ENCODE measurements at regions not wholly inside any gene's neighbourhood (a gene's known extent, or its start where the extent isn't known, plus 50 kb on each side); places are given as distances from the start of the nearest gene placed in this dataset.

- Histone ChIP-seq H2AFZ (ENCODE audit: insufficient read depth, low read depth, low read length, poor library complexity, severe bottlenecking) (no peak overlapping the region), H3K4me3 (ENCODE audit: control extremely low read depth in 1 of 5, extremely low read depth in 1 of 5, insufficient read depth in 1 of 5, low read depth in 2 of 5, low read length in 4 of 5) (no peak overlapping the region), H3K4me1 (ENCODE audit: control insufficient read depth in 2 of 2, insufficient read depth in 2 of 2, low read length in 2 of 2) (no peaks in the 10 kb centered on the region), H3K36me3 (replicated peaks in 1 of 2; ENCODE audit: control extremely low read depth in 1 of 2, control insufficient read depth in 1 of 2, extremely low read depth in 1 of 2, insufficient read depth in 2 of 2, low read length in 1 of 2) (no peaks in the 10 kb centered on the region), H3K4me2 (replicated peaks; ENCODE audit: low read depth, low read length, poor library complexity, severe bottlenecking) (no peak overlapping the region), H4K20me1 (ENCODE audit: control insufficient read depth, insufficient read depth, low read length, poor library complexity, severe bottlenecking) (no peaks in the 10 kb centered on the region), H3K9ac (ENCODE audit: low read length) (no peak overlapping the region), H3K27ac (ENCODE audit: low read length in 2 of 2) (no peak overlapping the region), H3K79me2 (ENCODE audit: control insufficient read depth, insufficient read depth, low read length) (no peaks in the 10 kb centered on the region), H3K9me3 (ENCODE audit: control extremely low read depth in 1 of 3, control insufficient read depth in 2 of 3, insufficient read depth in 1 of 3, low read length in 2 of 3) (no peaks in the 10 kb centered on the region), H3K27me3 (replicated peaks in 1 of 4; ENCODE audit: control extremely low read depth in 1 of 4, control insufficient read depth in 3 of 4, insufficient read depth in 4 of 4, low read length in 3 of 4) (no peaks in the 10 kb centered on the region)
- no peak for ATAC-seq (ENCODE audit: low read depth)
- Mint-ChIP-seq H3K27ac (no peak overlapping the region), H3K27me3 (no peaks in the 10 kb centered on the region), H3K4me1 (no peaks in the 10 kb centered on the region), H3K4me3 (no peak overlapping the region), H3K9me3 (ENCODE audit: insufficient read depth) (no peaks in the 10 kb centered on the region)
- no CpG with 5 or more reads among the region's 2 CpGs for WGBS (ENCODE audit: insufficient coverage)
- no peak for DNase-seq
- TF ChIP-seq EZH2 (IDR thresholded peaks at IDR 0.05; ENCODE audit: borderline replicate concordance, insufficient read depth, low read depth, low read length, poor library complexity, severe bottlenecking), result no peak
- TF ChIP-seq, protein P1, sequence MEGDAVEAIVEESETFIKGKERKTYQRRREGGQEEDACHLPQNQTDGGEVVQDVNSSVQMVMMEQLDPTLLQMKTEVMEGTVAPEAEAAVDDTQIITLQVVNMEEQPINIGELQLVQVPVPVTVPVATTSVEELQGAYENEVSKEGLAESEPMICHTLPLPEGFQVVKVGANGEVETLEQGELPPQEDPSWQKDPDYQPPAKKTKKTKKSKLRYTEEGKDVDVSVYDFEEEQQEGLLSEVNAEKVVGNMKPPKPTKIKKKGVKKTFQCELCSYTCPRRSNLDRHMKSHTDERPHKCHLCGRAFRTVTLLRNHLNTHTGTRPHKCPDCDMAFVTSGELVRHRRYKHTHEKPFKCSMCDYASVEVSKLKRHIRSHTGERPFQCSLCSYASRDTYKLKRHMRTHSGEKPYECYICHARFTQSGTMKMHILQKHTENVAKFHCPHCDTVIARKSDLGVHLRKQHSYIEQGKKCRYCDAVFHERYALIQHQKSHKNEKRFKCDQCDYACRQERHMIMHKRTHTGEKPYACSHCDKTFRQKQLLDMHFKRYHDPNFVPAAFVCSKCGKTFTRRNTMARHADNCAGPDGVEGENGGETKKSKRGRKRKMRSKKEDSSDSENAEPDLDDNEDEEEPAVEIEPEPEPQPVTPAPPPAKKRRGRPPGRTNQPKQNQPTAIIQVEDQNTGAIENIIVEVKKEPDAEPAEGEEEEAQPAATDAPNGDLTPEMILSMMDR (IDR thresholded peaks at IDR 0.05), result no peak
- POLR2A ChIA-PET, result no interaction called here
- intact Hi-C loops (cut with micrococcal nuclease), result no loop called here
- CTCF ChIA-PET, result no interaction called here
Measured at GRCh38 chr2:140128909-140129308, 1348.7 kb upstream of the NXPH2 start.

DNA sequence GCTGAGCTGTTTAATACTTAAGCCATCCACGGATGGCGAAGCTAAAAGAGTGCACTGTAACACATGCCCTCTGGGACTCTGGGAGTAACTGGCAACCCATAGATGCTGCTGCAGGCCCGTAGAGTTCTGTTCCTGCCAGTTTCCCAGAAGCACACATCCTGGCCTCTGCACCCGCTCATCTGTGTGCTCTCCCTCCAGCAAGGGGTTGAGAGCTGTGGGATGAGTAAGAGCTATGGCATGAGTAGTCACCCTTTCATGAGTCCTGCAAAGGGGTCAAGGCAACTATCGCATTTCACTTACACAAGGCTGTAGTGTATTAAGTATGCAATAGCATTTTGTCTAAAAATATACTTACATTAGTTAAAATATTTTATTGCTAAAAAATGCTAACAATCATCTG lies 1341.8 kb upstream of the NXPH2 start:
- WGBS (ENCODE audit: insufficient coverage), result 88% methylated on average over 3 of the region's 5 CpGs
- POLR2A ChIA-PET, result no interaction called here
- TF ChIP-seq, protein P1 (IDR thresholded peaks at IDR 0.05), result no peak
- TF ChIP-seq EZH2 (IDR thresholded peaks at IDR 0.05; ENCODE audit: borderline replicate concordance, insufficient read depth, low read depth, low read length, poor library complexity, severe bottlenecking), result no peak
- Histone ChIP-seq H3K27ac (ENCODE audit: low read length in 2 of 2) (no peak overlapping the region), H3K36me3 (replicated peaks in 1 of 2; ENCODE audit: control extremely low read depth in 1 of 2, control insufficient read depth in 1 of 2, extremely low read depth in 1 of 2, insufficient read depth in 2 of 2, low read length in 1 of 2) (no peaks in the 10 kb centered on the region), H3K79me2 (ENCODE audit: control insufficient read depth, insufficient read depth, low read length) (no peaks in the 10 kb centered on the region), H3K4me3 (ENCODE audit: control extremely low read depth in 1 of 5, extremely low read depth in 1 of 5, insufficient read depth in 1 of 5, low read depth in 2 of 5, low read length in 4 of 5) (no peak overlapping the region), H3K27me3 (replicated peaks in 1 of 4; ENCODE audit: control extremely low read depth in 1 of 4, control insufficient read depth in 3 of 4, insufficient read depth in 4 of 4, low read length in 3 of 4) (no peaks in the 10 kb centered on the region), H4K20me1 (ENCODE audit: control insufficient read depth, insufficient read depth, low read length, poor library complexity, severe bottlenecking) (no peaks in the 10 kb centered on the region), H3K9ac (ENCODE audit: low read length) (no peak overlapping the region), H3K4me1 (ENCODE audit: control insufficient read depth in 2 of 2, insufficient read depth in 2 of 2, low read length in 2 of 2) (no peaks in the 10 kb centered on the region), H3K9me3 (ENCODE audit: control extremely low read depth in 1 of 3, control insufficient read depth in 2 of 3, insufficient read depth in 1 of 3, low read length in 2 of 3) (no peaks in the 10 kb centered on the region), H2AFZ (ENCODE audit: insufficient read depth, low read depth, low read length, poor library complexity, severe bottlenecking) (no peak overlapping the region), H3K4me2 (replicated peaks; ENCODE audit: low read depth, low read length, poor library complexity, severe bottlenecking) (no peak overlapping the region)
- no peak overlapping the region for H3K27ac Mint-ChIP-seq
- CTCF ChIA-PET, result no interaction called here
- H3K4me1 Mint-ChIP-seq, result no peaks in the 10 kb centered on the region
- ATAC-seq (ENCODE audit: low read depth) (no peak), DNase-seq (no peak)
- no peak overlapping the region for H3K4me3 Mint-ChIP-seq
- H3K9me3 Mint-ChIP-seq (ENCODE audit: insufficient read depth), result no peaks in the 10 kb centered on the region
- no peaks in the 10 kb centered on the region for H3K27me3 Mint-ChIP-seq
- intact Hi-C loops (cut with micrococcal nuclease), result no loop called here

Data from B cell (primary cell).